ENCODE measurements at regions not wholly inside any gene's neighbourhood (a gene's known extent, or its start where the extent isn't known, plus 50 kb on each side); places are given as distances from the start of the nearest gene placed in this dataset.

DNA sequence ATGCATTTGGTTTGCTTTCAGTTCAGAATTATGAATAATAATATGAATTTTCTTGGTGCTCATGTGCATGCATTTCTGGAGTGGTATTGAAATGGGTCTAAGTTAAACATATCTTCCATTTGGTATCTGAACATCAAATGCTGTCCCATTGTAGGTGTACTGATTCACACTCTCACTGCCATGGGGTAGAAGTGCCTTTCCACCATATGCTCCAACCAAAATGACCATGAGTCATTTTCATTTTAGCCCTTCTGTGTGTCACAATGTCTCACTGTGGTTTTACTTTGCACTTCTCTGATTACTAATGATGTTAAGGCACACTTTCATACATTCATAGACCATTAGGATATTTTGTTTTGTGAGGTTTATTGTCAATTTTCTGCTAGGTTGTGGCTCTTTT, 211.9 kb downstream of the HAO1 start:
- no peak overlapping the region for H3K27ac ChIP-seq
- no peak for TF ChIP-seq CTCF (IDR thresholded peaks at IDR 0.05)
- no peaks in the 10 kb centered on the region for H3K27me3 ChIP-seq
- ATAC-seq (no peak), DNase-seq (no peak)
- no peak overlapping the region for H3K4me3 ChIP-seq
- no peaks in the 10 kb centered on the region for H3K36me3 ChIP-seq
- no peaks in the 10 kb centered on the region for H3K9me3 ChIP-seq
- H3K4me1 ChIP-seq, result no peaks in the 10 kb centered on the region
- intact Hi-C loops (cut with DNase I), result no loop called here

- intact Hi-C loops (cut with DNase I), result no loop called here
- ATAC-seq (no peak), DNase-seq (no peak)
- no peak for TF ChIP-seq CTCF (IDR thresholded peaks at IDR 0.05)
- Histone ChIP-seq H3K36me3 (no peaks in the 10 kb centered on the region), H3K9me3 (no peaks in the 10 kb centered on the region), H3K27me3 (no peaks in the 10 kb centered on the region), H3K4me1 (no peaks in the 10 kb centered on the region), H3K4me3 (no peak overlapping the region), H3K27ac (no peak overlapping the region)
Measured at GRCh38 chr20:7734216-7734615, 206.0 kb downstream of the HAO1 start.

GRCh38 chr20:7736336-7736735, 203.9 kb downstream of the HAO1 start:
- intact Hi-C loops (cut with DNase I), result no loop called here
- Histone ChIP-seq H3K4me1 (no peaks in the 10 kb centered on the region), H3K4me3 (no peak overlapping the region), H3K36me3 (no peaks in the 10 kb centered on the region), H3K27ac (no peak overlapping the region), H3K27me3 (no peaks in the 10 kb centered on the region), H3K9me3 (no peaks in the 10 kb centered on the region)
- no peak for TF ChIP-seq CTCF (IDR thresholded peaks at IDR 0.05)
- no peak for ATAC-seq
- DNase-seq, result no peak

DNA sequence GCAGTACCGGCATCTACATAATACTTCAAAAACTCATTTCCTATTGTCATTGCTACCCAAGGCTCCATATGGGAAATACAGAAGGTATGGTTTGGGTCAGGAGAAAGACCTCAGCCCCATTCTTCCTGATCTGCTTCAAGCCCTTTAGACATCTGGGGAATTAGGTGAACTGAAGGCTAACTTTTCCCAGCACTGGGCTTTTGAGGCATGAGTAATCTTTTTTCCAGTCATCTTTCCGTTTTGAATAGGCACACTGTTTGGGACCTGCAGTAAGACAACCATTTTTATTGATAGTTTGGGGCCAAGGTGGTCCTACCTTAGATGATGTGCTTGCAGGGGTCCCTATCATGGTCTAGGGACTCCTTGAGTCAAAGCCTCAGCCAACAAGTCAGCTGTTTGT, 198.4 kb downstream of the HAO1 start:
- intact Hi-C loops (cut with DNase I), result no loop called here
- ATAC-seq, result no peak
- no peaks in the 10 kb centered on the region for H3K4me1 ChIP-seq
- no peaks in the 10 kb centered on the region for H3K36me3 ChIP-seq
- H3K27ac ChIP-seq, result no peak overlapping the region
- no peaks in the 10 kb centered on the region for H3K27me3 ChIP-seq
- no peak for DNase-seq
- H3K4me3 ChIP-seq, result no peak overlapping the region
- no peak for TF ChIP-seq CTCF (IDR thresholded peaks at IDR 0.05)
- no peaks in the 10 kb centered on the region for H3K9me3 ChIP-seq

DNA sequence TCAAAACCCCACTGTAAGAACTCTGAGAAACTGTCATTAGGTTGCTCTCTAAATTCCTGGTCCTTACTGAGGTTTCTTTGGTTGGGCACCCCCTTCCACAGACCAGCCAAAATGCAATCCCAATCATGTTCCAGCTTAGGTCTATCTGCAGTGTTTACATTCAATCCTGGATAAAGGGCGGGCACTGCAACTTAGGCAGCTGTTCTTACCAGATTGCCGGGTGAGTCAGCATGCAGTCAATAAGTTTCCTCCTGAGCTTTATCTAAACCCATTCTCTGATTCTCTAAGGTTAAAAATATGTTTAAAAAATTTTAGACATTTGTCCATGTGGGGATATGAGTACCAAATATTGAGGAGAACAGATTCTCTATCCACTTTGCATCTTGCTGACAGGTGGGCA, 197.8 kb downstream of the HAO1 start:
- no peak for DNase-seq

More for the DNA sequence above, 197.8 kb downstream of the HAO1 start:
- TF ChIP-seq CTCF (IDR thresholded peaks at IDR 0.05), result no peak
- Histone ChIP-seq H3K27ac (no peak overlapping the region), H3K4me1 (no peaks in the 10 kb centered on the region), H3K36me3 (no peaks in the 10 kb centered on the region), H3K27me3 (no peaks in the 10 kb centered on the region), H3K4me3 (no peak overlapping the region), H3K9me3 (no peaks in the 10 kb centered on the region)
- intact Hi-C loops (cut with DNase I), result no loop called here
- no peak for ATAC-seq

Measured in upper lobe of right lung (tissue), 1 donor.